Spleen (tissue), 11 donors: ENCODE measurements at regions not wholly inside any gene's neighbourhood (a gene's known extent, or its start where the extent isn't known, plus 50 kb on each side); places are given as distances from the start of the nearest gene placed in this dataset.

Experiments
- DNase-seq: peaks from one replicate; pipeline ENCODE4 v3.0.0-alpha.2; 2020
- H3K27ac ChIP-seq, 8 donors: fragments of 200-600 bp; sonication (generic) in 7 of 8; 1 replicate in 4 of 8; 2 replicates in 4 of 8; pipeline versions ENCODE4 v1.5.0 to v1.8.0; 2016 to 2021; ENCODE audit warnings: inconsistent platforms in 4 of 8, mild to moderate bottlenecking in 4 of 8, moderate library complexity in 1 of 8
- H3K27me3 ChIP-seq, 7 donors: fragments of 200-600 bp; sonication (generic) in 6 of 7; replicated peaks in 1 of 7; 1 replicate in 4 of 7; 2 replicates in 3 of 7; pipeline versions ENCODE4 v1.5.0 to v1.8.0; 2016 to 2021; ENCODE audit warnings: inconsistent platforms in 3 of 7, mild to moderate bottlenecking in 1 of 7
- H3K36me3 ChIP-seq, 6 donors: fragments of 200-600 bp; sonication (generic) in 5 of 6; 1 replicate in 4 of 6; 2 replicates in 2 of 6; pipeline versions ENCODE4 v1.5.0 to v1.8.0; 2016 to 2021; ENCODE audit warnings: inconsistent platforms in 2 of 6
- H3K4me1 ChIP-seq, 6 donors: fragments of 200-600 bp; sonication (generic) in 5 of 6; 1 replicate in 3 of 6; 2 replicates in 3 of 6; pipeline versions ENCODE4 v1.5.0 to v1.8.0; 2016 to 2021; ENCODE audit warnings: inconsistent platforms in 3 of 6
- H3K4me3 ChIP-seq, 8 donors: fragments of 200-600 bp; sonication (generic) in 7 of 8; 1 replicate in 4 of 8; 2 replicates in 4 of 8; pipeline versions ENCODE4 v1.5.0 to v1.8.0; 2016 to 2021; ENCODE audit warnings: inconsistent platforms in 4 of 8, mild to moderate bottlenecking in 4 of 8, moderate library complexity in 2 of 8
- H3K9me3 ChIP-seq, 8 donors: fragments of 200-600 bp; sonication (generic) in 7 of 8; 1 replicate in 4 of 8; 2 replicates in 4 of 8; pipeline versions ENCODE4 v1.5.0 to v1.8.0; 2016 to 2021; ENCODE audit warnings: inconsistent platforms in 4 of 8
- CTCF ChIP-seq, 11 experiments: fragments of 200-600 bp in 7 of 11; fragments of 450-650 bp in 4 of 11; sonication (generic) in 4 of 11; IDR thresholded peaks in 8 of 11; conservative IDR thresholded peaks in 3 of 11; 1 replicate in 7 of 11; 2 replicates in 4 of 11; pipeline versions ENCODE4 v1.4.0 to v1.8.0; 2016 to 2021; ENCODE audit warnings: antibody characterized with exemption in 11 of 11, inconsistent platforms in 4 of 11, mild to moderate bottlenecking in 1 of 11
- POLR2A ChIP-seq, 3 donors: fragments of 450-650 bp; IDR thresholded peaks; one replicate each; pipeline ENCODE4 v1.5.1; 2017; ENCODE audit warnings: antibody characterized with exemption in 3 of 3, mild to moderate bottlenecking in 1 of 3
- POLR2AphosphoS5 ChIP-seq, 3 donors: sonication (generic); formaldehyde crosslinking; IDR thresholded peaks; one replicate each; pipeline ENCODE4 v1.5.1; 2017; ENCODE audit warnings: antibody characterized with exemption in 3 of 3
- WGBS, 5 donors: extraction: QIAGEN DNeasy Blood & Tissue Kit in 3 of 5; methylation state at CpG; one replicate each; pipeline versions ENCODE4 v1.1.5 to v1.1.7; 2013 to 2018; 5-methylcytosine and 5-hydroxymethylcytosine counted together
- intact Hi-C: fragments of 100-400 bp; cut with DNase I; formaldehyde crosslinking; loops from one replicate; pipeline ENCODE4 v1.15.0; 2023; ENCODE audit warnings: low total_unique reads
- donor health status: healthy with polysubstance abuse.
- donor health status: DM: no; HTN: no; CAD: no; lungs with moderate emphysema.
- donor health status: DM: no; HTN: no; CAD: no.
- donor health status: Bipolar disorder and iron deficiency.
- donor health status: healthy.
- donor health status: DM: no; HTN: no; CAD: no.
- donor health status: DM: yes; HTN: yes; CAD: no.

- no peak overlapping the region for H3K27ac ChIP-seq
- H3K9me3 ChIP-seq, result no peaks in the 10 kb centered on the region
- H3K36me3 ChIP-seq, result no peaks in the 10 kb centered on the region
- no peak for TF ChIP-seq POLR2AphosphoS5 (IDR thresholded peaks at IDR 0.05)
- no peak for TF ChIP-seq CTCF (IDR thresholded peaks at IDR 0.05 in 8 of 11, conservative IDR thresholded peaks at IDR 0.05 in 3 of 11)
- no peak for TF ChIP-seq POLR2A (IDR thresholded peaks at IDR 0.05)
- peaks cover 0 to 25% (median 0%) of the 10 kb centered on the region in 7 donors for H3K27me3 ChIP-seq
- intact Hi-C loops, result no loop called here
- H3K4me3 ChIP-seq, result no peak overlapping the region
- no peaks in the 10 kb centered on the region for H3K4me1 ChIP-seq
- no peak for DNase-seq
- 39 to 69% (median 63%) methylated on average over 3 of the region's 3 CpGs for WGBS, 5 donors
Observed at GRCh38 chr5:122713041-122713440, 61.8 kb upstream of the SNX2 start.

GRCh38 chr5:122715095-122715494, 59.8 kb upstream of the SNX2 start:
- H3K4me3 ChIP-seq, result no peak overlapping the region
- DNase-seq, result no peak
- WGBS, 5 donors, result 0 to 64% (median 16%) methylated on average over 1 of the region's 1 CpG
- TF ChIP-seq POLR2AphosphoS5 (IDR thresholded peaks at IDR 0.05) (no peak), CTCF (IDR thresholded peaks at IDR 0.05 in 8 of 11, conservative IDR thresholded peaks at IDR 0.05 in 3 of 11) (no peak), POLR2A (IDR thresholded peaks at IDR 0.05) (no peak)
- intact Hi-C loops, result no loop called here
- H3K36me3 ChIP-seq, result no peaks in the 10 kb centered on the region
- H3K27ac ChIP-seq, result no peak overlapping the region
- H3K9me3 ChIP-seq, result no peaks in the 10 kb centered on the region
- H3K4me1 ChIP-seq, result no peaks in the 10 kb centered on the region
- H3K27me3 ChIP-seq, result peaks cover 0 to 27% (median 0%) of the 10 kb centered on the region in 7 donors

- no peaks in the 10 kb centered on the region for H3K36me3 ChIP-seq
- H3K9me3 ChIP-seq, result no peaks in the 10 kb centered on the region
- H3K4me3 ChIP-seq, result no peak overlapping the region
- no peak for DNase-seq
- no peak for TF ChIP-seq CTCF (IDR thresholded peaks at IDR 0.05 in 8 of 11, conservative IDR thresholded peaks at IDR 0.05 in 3 of 11)
- TF ChIP-seq POLR2AphosphoS5 (IDR thresholded peaks at IDR 0.05), result no peak
- TF ChIP-seq POLR2A (IDR thresholded peaks at IDR 0.05), result no peak
- intact Hi-C loops, result no loop called here
- H3K4me1 ChIP-seq, result peaks cover 0 to 6% (median 0%) of the 10 kb centered on the region in 6 donors
- no peak overlapping the region for H3K27ac ChIP-seq
- peaks cover 0 to 24% (median 0%) of the 10 kb centered on the region in 7 donors for H3K27me3 ChIP-seq
Observed at GRCh38 chr5:122718611-122719010, 56.3 kb upstream of the SNX2 start.

GRCh38 chr5:122719991-122720746, 54.7 kb upstream of the SNX2 start:
- no peak overlapping the region for H3K27ac ChIP-seq
- H3K36me3 ChIP-seq, result no peaks in the 10 kb centered on the region
- H3K4me1 ChIP-seq, result peaks cover 0 to 16% (median 3%) of the 10 kb centered on the region in 6 donors
- TF ChIP-seq POLR2A (IDR thresholded peaks at IDR 0.05), result no peak
- TF ChIP-seq POLR2AphosphoS5 (IDR thresholded peaks at IDR 0.05), result no peak
- TF ChIP-seq CTCF (IDR thresholded peaks at IDR 0.05 in 8 of 11, conservative IDR thresholded peaks at IDR 0.05 in 3 of 11), result no peak
- no peak overlapping the region for H3K4me3 ChIP-seq
- 83 to 86% (median 85%) methylated on average over 3 of the region's 3 CpGs for WGBS, 5 donors
- intact Hi-C loops, result no loop called here
- peaks cover 0 to 12% (median 0%) of the 10 kb centered on the region in 7 donors for H3K27me3 ChIP-seq
- DNase-seq, result no peak
- no peaks in the 10 kb centered on the region for H3K9me3 ChIP-seq
